Tibial artery (tissue), 4 donors: ENCODE measurements at regions not wholly inside any gene's neighbourhood (a gene's known extent, or its start where the extent isn't known, plus 50 kb on each side); places are given as distances from the start of the nearest gene placed in this dataset.
A peak's percentile ranks its signal among the peaks of the same experiment; 100 is the strongest.
"Not testable (repeated sequence)": the region's sequence is repeated elsewhere in the genome, so short reads cannot be mapped to it uniquely, and the experiment has no call there.

Experiments
- DNase-seq, 2 donors: peaks; one replicate each; pipeline ENCODE4 v3.0.0-alpha.2; 2019
- H3K27ac ChIP-seq, 2 donors: fragments of 200-600 bp; sonication (generic) in 1 of 2; 1 replicate in 1 of 2; 2 replicates in 1 of 2; pipeline ENCODE4 v1.5.1; 2018 to 2019; ENCODE audit warnings: mild to moderate bottlenecking in 1 of 2
- H3K27me3 ChIP-seq, 2 donors: fragments of 200-600 bp; sonication (generic) in 1 of 2; one replicate each; pipeline versions ENCODE4 v1.5.1 to v1.6.0; 2016 to 2019
- H3K36me3 ChIP-seq, 3 donors: fragments of 200-600 bp; sonication (generic) in 2 of 3; one replicate each; pipeline ENCODE4 v1.5.1; 2016 to 2019; ENCODE audit warnings: mild to moderate bottlenecking in 2 of 3
- H3K4me1 ChIP-seq, 4 donors: fragments of 200-600 bp; sonication (generic) in 2 of 4; 1 replicate in 3 of 4; 2 replicates in 1 of 4; pipeline ENCODE4 v1.5.1; 2016 to 2019
- H3K4me3 ChIP-seq, 2 donors: fragments of 200-600 bp; sonication (generic) in 1 of 2; 1 replicate in 1 of 2; 2 replicates in 1 of 2; pipeline ENCODE4 v1.5.1; 2018 to 2019; ENCODE audit warnings: mild to moderate bottlenecking in 2 of 2
- H3K9me3 ChIP-seq, 3 donors: fragments of 200-600 bp; sonication (generic) in 1 of 3; one replicate each; pipeline ENCODE4 v1.5.1; 2016 to 2019
- CTCF ChIP-seq, 2 experiments: fragments of 200-600 bp in 1 of 2; fragments of 450-650 bp in 1 of 2; IDR thresholded peaks; one replicate each; pipeline ENCODE4 v1.5.1; 2017 to 2019; ENCODE audit warnings: antibody characterized with exemption in 2 of 2, mild to moderate bottlenecking in 1 of 2, moderate library complexity in 1 of 2
- intact Hi-C: fragments of 100-400 bp; cut with DNase I; formaldehyde crosslinking; loops from one replicate; pipeline ENCODE4 v1.15.0; 2023; ENCODE audit warnings: low total_unique reads

GRCh38 chr2:138066139-138066806, 102.0 kb downstream of the HNMT start:
- Histone ChIP-seq H3K27ac (no peak overlapping the region), H3K4me1 (no peaks in the 10 kb centered on the region)
- intact Hi-C loops = no loop called here

DNA sequence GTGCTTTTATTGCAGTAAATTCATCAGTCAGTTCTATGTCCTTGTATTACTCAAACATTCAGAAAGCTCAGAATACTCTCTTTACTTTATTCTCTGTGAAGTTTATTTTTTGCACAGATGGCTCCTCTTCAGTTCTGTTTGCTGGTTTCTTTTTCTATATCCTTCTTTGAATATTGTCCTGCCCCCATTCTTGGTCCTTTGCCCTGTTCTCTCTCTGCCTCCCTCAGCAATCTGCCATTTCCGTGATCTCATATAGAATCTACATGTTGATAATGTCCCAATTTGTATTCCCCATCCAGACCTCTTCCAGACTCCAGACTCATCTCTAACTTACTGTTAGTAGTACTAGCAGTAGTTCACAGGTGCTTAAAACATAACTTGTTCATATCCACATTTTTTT, 102.6 kb downstream of the HNMT start:
- TF ChIP-seq CTCF (IDR thresholded peaks at IDR 0.05) = no peak
- no peaks in the 10 kb centered on the region for H3K4me1 ChIP-seq
- H3K4me3 ChIP-seq = no peak overlapping the region
- no peaks in the 10 kb centered on the region for H3K36me3 ChIP-seq
- H3K27me3 ChIP-seq = no peaks in the 10 kb centered on the region
- H3K27ac ChIP-seq = no peak overlapping the region
- intact Hi-C loops = no loop called here
- no peak for DNase-seq
- H3K9me3 ChIP-seq = peaks cover 0 to 5% (median 0%) of the 10 kb centered on the region in 3 donors

More at GRCh38 chr2:138066139-138066806, 102.0 kb downstream of the HNMT start:
- Histone ChIP-seq H3K4me3 (no peak overlapping the region), H3K36me3 (no peaks in the 10 kb centered on the region), H3K27me3 (no peaks in the 10 kb centered on the region), H3K9me3 (peaks cover 0 to 5% (median 0%) of the 10 kb centered on the region in 3 donors)
- no peak for TF ChIP-seq CTCF (IDR thresholded peaks at IDR 0.05)
- DNase-seq = no peak

DNA sequence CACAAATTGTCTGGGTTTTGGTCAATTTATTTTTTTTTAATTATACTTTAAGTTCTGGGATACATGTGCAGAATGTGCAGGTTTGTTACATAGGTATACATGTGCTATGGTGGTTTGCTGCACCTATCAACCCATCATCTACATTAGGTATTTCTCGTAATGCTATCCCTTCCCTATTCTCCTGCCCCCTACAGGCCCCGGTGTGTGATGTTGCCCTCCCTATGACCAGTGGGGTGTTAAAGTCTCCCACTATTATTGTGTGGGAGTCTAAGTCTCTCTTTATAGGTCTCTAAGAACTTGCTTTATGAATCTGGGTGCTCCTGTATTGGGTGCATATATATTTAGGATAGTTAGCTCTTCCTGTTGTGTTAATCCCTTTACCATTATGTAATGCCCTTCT, 104.4 kb downstream of the HNMT start:
- DNase-seq, H3K4me3 ChIP-seq, intact Hi-C loops, H3K27me3 ChIP-seq, H3K36me3 ChIP-seq, H3K27ac ChIP-seq, H3K9me3 ChIP-seq, H3K4me1 ChIP-seq: not testable (repeated sequence)

DNA sequence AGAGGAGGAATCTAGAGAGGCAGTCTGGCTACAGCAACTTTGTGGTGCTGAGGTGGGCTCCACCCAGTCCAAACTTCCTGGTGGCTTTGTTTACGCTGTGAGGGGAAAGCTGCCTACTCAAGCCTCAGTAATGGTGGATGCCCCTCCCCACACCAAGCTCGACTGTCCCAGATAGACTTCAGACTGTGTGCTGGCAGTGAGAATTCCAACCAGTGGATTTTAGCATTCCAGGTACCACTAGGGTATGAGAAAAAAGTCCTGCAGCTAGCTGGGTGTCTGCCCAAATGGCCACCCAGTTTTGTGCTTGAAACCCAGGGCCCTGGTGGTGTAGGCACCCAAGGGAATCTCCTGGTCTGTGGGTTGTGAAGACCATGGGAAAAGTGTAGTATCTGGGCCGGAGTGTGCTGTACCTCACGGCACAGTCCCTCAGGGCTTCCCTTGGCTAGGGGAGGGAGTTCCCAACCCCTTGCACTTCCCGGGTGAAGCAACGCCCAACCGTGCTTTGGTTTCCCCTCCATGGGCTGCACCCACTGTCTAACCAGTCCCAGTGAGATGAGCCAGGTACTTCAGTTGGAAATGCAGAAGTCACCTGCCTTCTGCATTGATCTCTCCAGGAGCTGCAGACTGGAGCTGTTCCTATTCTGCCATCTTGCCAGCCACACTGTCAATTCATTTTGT, 106.9 kb downstream of the HNMT start:
- H3K27ac ChIP-seq, H3K9me3 ChIP-seq, DNase-seq, intact Hi-C loops, H3K4me3 ChIP-seq, H3K27me3 ChIP-seq, H3K36me3 ChIP-seq, H3K4me1 ChIP-seq: not testable (repeated sequence)

DNA sequence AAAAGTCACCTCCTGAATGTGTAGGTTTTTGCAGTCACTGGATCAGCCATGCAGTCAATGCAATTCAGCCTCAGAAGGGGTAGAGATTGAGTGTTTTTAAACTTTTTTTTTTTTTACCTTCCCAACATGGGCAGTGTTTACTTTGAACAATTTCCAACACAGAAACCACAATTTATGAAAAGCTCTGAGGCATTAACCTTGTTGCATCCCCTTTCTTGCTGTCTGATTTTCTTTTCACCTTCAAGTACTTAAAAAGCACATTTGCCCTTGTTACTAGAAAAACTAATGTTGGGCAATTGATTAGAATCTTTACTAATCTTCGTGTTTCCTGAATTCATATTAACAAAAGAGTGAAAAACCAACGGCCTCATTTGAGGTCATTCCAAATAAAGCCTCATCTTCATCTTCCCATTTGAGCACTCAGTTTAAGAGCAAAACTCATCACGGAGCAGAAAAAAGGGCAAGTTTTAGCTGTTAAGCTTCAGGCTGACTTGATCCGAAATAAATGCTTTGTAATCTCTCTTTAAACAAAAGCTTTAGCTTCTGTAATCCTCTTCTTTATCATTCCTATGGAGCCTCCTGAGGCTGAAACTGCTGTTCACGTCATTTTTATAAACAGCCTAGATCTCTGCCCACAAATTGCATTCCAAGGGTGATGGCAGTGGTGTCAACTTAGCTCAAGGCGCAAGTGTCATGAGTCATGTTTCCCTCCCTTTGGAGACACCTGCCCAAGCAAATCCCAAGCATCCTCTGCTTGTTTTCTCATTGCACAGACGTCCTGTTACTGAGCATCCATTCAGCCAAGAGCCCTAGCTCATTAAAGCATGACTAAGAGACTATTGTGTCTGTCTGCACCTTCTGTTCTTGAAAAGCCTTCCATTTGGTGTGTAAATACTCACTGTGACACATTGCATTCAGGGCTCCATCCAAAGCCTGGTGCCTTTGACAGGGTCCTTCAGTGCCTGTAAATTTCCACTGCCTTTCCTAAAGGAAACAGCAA, 107.7 kb downstream of the HNMT start:
- H3K27me3 ChIP-seq = no peaks in the 10 kb centered on the region
- no peak for DNase-seq
- intact Hi-C loops = no loop called here
- H3K9me3 ChIP-seq = peaks cover 0 to 5% (median 0%) of the 10 kb centered on the region in 3 donors
- H3K4me3 ChIP-seq = no peak overlapping the region
- H3K36me3 ChIP-seq = peaks cover 0 to 3% (median 0%) of the 10 kb centered on the region in 3 donors
- TF ChIP-seq CTCF (IDR thresholded peaks at IDR 0.05) = no peak
- H3K4me1 ChIP-seq = no peaks in the 10 kb centered on the region
- no peak overlapping the region for H3K27ac ChIP-seq

GRCh38 chr2:138078153-138078552, 113.9 kb downstream of the HNMT start:
- H3K4me1 ChIP-seq = peaks cover 0 to 17% (median 3%) of the 10 kb centered on the region in 4 donors
- H3K27ac ChIP-seq = peak overlapping the region; percentile 34 to 50
- TF ChIP-seq CTCF (IDR thresholded peaks at IDR 0.05) = no peak
- no peaks in the 10 kb centered on the region for H3K36me3 ChIP-seq
- no peaks in the 10 kb centered on the region for H3K27me3 ChIP-seq
- no peak overlapping the region for H3K4me3 ChIP-seq
- H3K9me3 ChIP-seq = no peaks in the 10 kb centered on the region
- no peak for DNase-seq
- intact Hi-C loops = no loop called here
